ENCODE measurements at regions not wholly inside any gene's neighbourhood (a gene's known extent, or its start where the extent isn't known, plus 50 kb on each side); places are given as distances from the start of the nearest gene placed in this dataset.

GRCh38 chr16:9322769-9323168 lies 231.3 kb downstream of the HAPSTR1 start:
- H3K9me3 Mint-ChIP-seq (ENCODE audit: low read depth): peaks cover 13% of the 10 kb centered on the region
- TF ChIP-seq CTCF (IDR thresholded peaks at IDR 0.05; ENCODE audit: unreplicated experiment): no peak
- peaks cover 5% of the 10 kb centered on the region for H3K36me3 Mint-ChIP-seq (ENCODE audit: insufficient read depth)
- no peak overlapping the region for H3K4me3 Mint-ChIP-seq (ENCODE audit: low read depth)
- DNase-seq (ENCODE audit: low spot score, unreplicated experiment): no peak
- H3K27ac Mint-ChIP-seq: no peak overlapping the region
- no peaks in the 10 kb centered on the region for H3K27me3 Mint-ChIP-seq
- no peaks in the 10 kb centered on the region for H3K4me1 Mint-ChIP-seq (ENCODE audit: low read depth)

GRCh38 chr16:9323170-9323569 lies 231.7 kb downstream of the HAPSTR1 start:
- Mint-ChIP-seq H3K27me3 (no peaks in the 10 kb centered on the region), H3K4me3 (ENCODE audit: low read depth) (no peak overlapping the region), H3K27ac (no peak overlapping the region), H3K36me3 (ENCODE audit: insufficient read depth) (peaks cover 5% of the 10 kb centered on the region), H3K9me3 (ENCODE audit: low read depth) (peaks cover 13% of the 10 kb centered on the region), H3K4me1 (ENCODE audit: low read depth) (no peaks in the 10 kb centered on the region)
- DNase-seq (ENCODE audit: low spot score, unreplicated experiment): no peak
- TF ChIP-seq CTCF (IDR thresholded peaks at IDR 0.05; ENCODE audit: unreplicated experiment): no peak

- TF ChIP-seq CTCF (IDR thresholded peaks at IDR 0.05; ENCODE audit: unreplicated experiment): no peak
- H3K9me3 Mint-ChIP-seq (ENCODE audit: low read depth): no peaks in the 10 kb centered on the region
- H3K4me1 Mint-ChIP-seq (ENCODE audit: low read depth): no peaks in the 10 kb centered on the region
- H3K36me3 Mint-ChIP-seq (ENCODE audit: insufficient read depth): no peaks in the 10 kb centered on the region
- H3K27me3 Mint-ChIP-seq: peaks cover 3% of the 10 kb centered on the region
- no peak overlapping the region for H3K27ac Mint-ChIP-seq
- no peak for DNase-seq (ENCODE audit: low spot score, unreplicated experiment)
- no peak overlapping the region for H3K4me3 Mint-ChIP-seq (ENCODE audit: low read depth)
These were observed 235.8 kb downstream of the HAPSTR1 start for GRCh38 chr16:9327253-9327652.

GRCh38 chr16:9328411-9328810 lies 237.0 kb downstream of the HAPSTR1 start:
- Mint-ChIP-seq H3K4me3 (ENCODE audit: low read depth) (no peak overlapping the region), H3K27me3 (peaks cover 3% of the 10 kb centered on the region), H3K4me1 (ENCODE audit: low read depth) (no peaks in the 10 kb centered on the region), H3K9me3 (ENCODE audit: low read depth) (no peaks in the 10 kb centered on the region), H3K27ac (no peak overlapping the region), H3K36me3 (ENCODE audit: insufficient read depth) (no peaks in the 10 kb centered on the region)
- TF ChIP-seq CTCF (IDR thresholded peaks at IDR 0.05; ENCODE audit: unreplicated experiment): no peak
- no peak for DNase-seq (ENCODE audit: low spot score, unreplicated experiment)

- Mint-ChIP-seq H3K27ac (no peak overlapping the region), H3K4me1 (ENCODE audit: low read depth) (no peaks in the 10 kb centered on the region), H3K36me3 (ENCODE audit: insufficient read depth) (no peaks in the 10 kb centered on the region), H3K27me3 (peaks cover 3% of the 10 kb centered on the region), H3K4me3 (ENCODE audit: low read depth) (no peak overlapping the region), H3K9me3 (ENCODE audit: low read depth) (no peaks in the 10 kb centered on the region)
- TF ChIP-seq CTCF (IDR thresholded peaks at IDR 0.05; ENCODE audit: unreplicated experiment): no peak
- no peak for DNase-seq (ENCODE audit: low spot score, unreplicated experiment)
These were observed 238.7 kb downstream of the HAPSTR1 start for GRCh38 chr16:9330095-9330494.
